Endothelial cell of umbilical vein (primary cell): ENCODE measurements at regions not wholly inside any gene's neighbourhood (a gene's known extent, or its start where the extent isn't known, plus 50 kb on each side); places are given as distances from the start of the nearest gene placed in this dataset.

Experiments used
- BruUV-seq: library from RNA; stranded (reverse); fragments of 400-500 nt; replicated peaks from 2 replicates; lab custom pipeline; 2021; lab: Mats Ljungman, UMichigan
- CTCF ChIA-PET: fragments of 300-600, 350-600 bp; sonication (Branson Sonifier 250); formaldehyde crosslinking; loops from one replicate; lab custom pipeline; 2021; ENCODE audit warnings: antibody characterized with exemption, inconsistent platforms; lab: Charles Lee
- POLR2A ChIA-PET: fragments of 300-600, 350-600 bp; sonication (Branson Sonifier 250); formaldehyde crosslinking; loops from one replicate; lab custom pipeline; 2021; ENCODE audit warnings: antibody characterized with exemption, inconsistent platforms; lab: Charles Lee
- DNase-seq: peaks from one replicate; pipeline ENCODE4 v3.0.0-alpha.2; 2011; ENCODE audit warnings: low read depth, low spot score
- FAIRE-seq: peaks from 2 replicates; lab custom pipeline; 2011; peaks lifted over from hg19 to GRCh38; lab: Jason Lieb, UNC
- H2AFZ ChIP-seq: 2 replicates; pipeline ENCODE4 v1.6.0; 2012; ENCODE audit warnings: low read depth, low read length, control low read depth, inconsistent platforms
- H3K27ac ChIP-seq: 2 replicates; pipeline ENCODE4 v1.5.1; 2011; ENCODE audit warnings: low read depth, mild to moderate bottlenecking, control low read depth, low read length, moderate library complexity; ENCODE audit not compliant: insufficient read depth
- H3K27me3 ChIP-seq, 2 experiments: 2 replicates each; pipeline versions ENCODE4 v1.6.0 to v1.6.1; 2011; ENCODE audit warnings: low read length in 2 of 2, mixed read lengths in 1 of 2; ENCODE audit not compliant: control insufficient read depth in 2 of 2, insufficient read depth in 2 of 2
- H3K36me3 ChIP-seq, 2 experiments: 2 replicates in 1 of 2; 3 replicates in 1 of 2; pipeline ENCODE4 v1.5.1; 2011; ENCODE audit warnings: low read length in 2 of 2, mild to moderate bottlenecking in 1 of 2, moderate library complexity in 1 of 2; ENCODE audit not compliant: control insufficient read depth in 2 of 2, insufficient read depth in 2 of 2; ENCODE audit errors: extremely low read depth in 1 of 2
- H3K4me1 ChIP-seq: 3 replicates; pipeline ENCODE4 v1.5.1; 2011; ENCODE audit warnings: mild to moderate bottlenecking, low read length; ENCODE audit not compliant: control insufficient read depth, insufficient read depth; ENCODE audit errors: extremely low read depth
- H3K4me2 ChIP-seq: 2 replicates; pipeline ENCODE4 v1.6.1; 2011; ENCODE audit warnings: low read length, control low read depth, mixed read lengths; ENCODE audit not compliant: insufficient read depth
- H3K4me3 ChIP-seq, 3 experiments: fragments of 200-600 bp in 1 of 3; sonication (generic), shearing (Covaris generic) in 1 of 3; replicated peaks in 1 of 3; 2 replicates each; pipeline ENCODE4 v1.5.1; 2011 to 2016; ENCODE audit warnings: control low read depth in 3 of 3, low read length in 3 of 3, mild to moderate bottlenecking in 2 of 3, inconsistent platforms in 1 of 3, low read depth in 1 of 3, moderate library complexity in 1 of 3; ENCODE audit not compliant: insufficient read depth in 1 of 3
- H3K79me2 ChIP-seq: 2 replicates; pipeline ENCODE4 v1.6.0; 2012; ENCODE audit warnings: low read length, inconsistent platforms; ENCODE audit not compliant: control insufficient read depth, insufficient read depth
- H3K9ac ChIP-seq: replicated peaks from 2 replicates; pipeline ENCODE3; 2011; ENCODE audit warnings: low read length, control low read depth; ENCODE audit not compliant: insufficient read depth; ENCODE audit errors: extremely low read depth
- H3K9me1 ChIP-seq: replicated peaks from 3 replicates; pipeline ENCODE4 v1.6.0; 2011; ENCODE audit warnings: mild to moderate bottlenecking, low read length; ENCODE audit not compliant: control insufficient read depth, insufficient read depth; ENCODE audit errors: extremely low read depth
- H3K9me3 ChIP-seq: replicated peaks from 2 replicates; pipeline ENCODE4 v1.5.1; 2012; ENCODE audit warnings: low read length, inconsistent platforms; ENCODE audit not compliant: control insufficient read depth, insufficient read depth
- H4K20me1 ChIP-seq: replicated peaks from 2 replicates; pipeline ENCODE3; 2011; ENCODE audit warnings: mild to moderate bottlenecking, low read length; ENCODE audit not compliant: control insufficient read depth, insufficient read depth; ENCODE audit errors: extremely low read depth
- EZH2 ChIP-seq: IDR thresholded peaks from 2 replicates; pipeline ENCODE4 v1.6.1; 2012; ENCODE audit warnings: borderline replicate concordance, low read depth, mild to moderate bottlenecking, moderate library complexity, low read length, inconsistent platforms; ENCODE audit not compliant: severe bottlenecking
- FOS ChIP-seq: IDR thresholded peaks from 2 replicates; pipeline ENCODE4 v1.6.1; 2011; ENCODE audit warnings: mild to moderate bottlenecking, low read length, moderate library complexity, borderline replicate concordance; ENCODE audit not compliant: insufficient read depth
- GATA2 ChIP-seq: IDR thresholded peaks from 2 replicates; pipeline ENCODE4 v1.7.0; 2011; ENCODE audit warnings: low read depth, mild to moderate bottlenecking, moderate library complexity, mixed read lengths, low read length; ENCODE audit not compliant: insufficient read length, insufficient read depth
- JUN ChIP-seq: IDR thresholded peaks from 2 replicates; pipeline ENCODE4 v1.6.1; 2011; ENCODE audit warnings: borderline replicate concordance, low read depth; ENCODE audit not compliant: insufficient read length, insufficient read depth
- MYC ChIP-seq: IDR thresholded peaks from one replicate; pipeline ENCODE4 v1.6.1; 2011; ENCODE audit warnings: mild to moderate bottlenecking, low read depth, low read length
- POLR2A ChIP-seq: IDR thresholded peaks from 2 replicates; pipeline ENCODE4 v1.6.1; 2012; ENCODE audit warnings: low read depth, mild to moderate bottlenecking, control low read depth, low read length
- POLR2AphosphoS5 ChIP-seq: IDR thresholded peaks from 2 replicates; pipeline ENCODE4 v1.6.1; 2012; ENCODE audit warnings: low read depth, mild to moderate bottlenecking, control low read depth, low read length, moderate library complexity; ENCODE audit not compliant: insufficient read depth
- dilution Hi-C: fragments of 300-500 bp; cut with MboI; formaldehyde crosslinking; loops from one replicate; pipeline ENCODE4 v1.15.0; 2019; ENCODE audit warnings: low sequenced_read_pairs; ENCODE audit not compliant: extremely low pct_ligation_motif_present
- intact Hi-C: fragments of 100-400 bp; cut with micrococcal nuclease; formaldehyde crosslinking; loops from one replicate; pipeline ENCODE4 v1.10.0; 2022
- TF ChIP-seq, protein P1 (sequence below), 2 donors: IDR thresholded peaks; 1 replicate in 1 of 2; 2 replicates in 1 of 2; pipeline ENCODE4 v1.5.1; 2011; ENCODE audit warnings: low read length in 2 of 2, mild to moderate bottlenecking in 2 of 2, moderate library complexity in 2 of 2, control low read depth in 1 of 2, inconsistent platforms in 1 of 2, low read depth in 1 of 2; ENCODE audit not compliant: insufficient read depth in 1 of 2; ENCODE audit errors: extremely low read depth in 1 of 2
- TF ChIP-seq, protein P2 (sequence below): IDR thresholded peaks from 2 replicates; pipeline ENCODE4 v1.6.1; 2011; ENCODE audit not compliant: insufficient read depth, insufficient read length

DNA sequence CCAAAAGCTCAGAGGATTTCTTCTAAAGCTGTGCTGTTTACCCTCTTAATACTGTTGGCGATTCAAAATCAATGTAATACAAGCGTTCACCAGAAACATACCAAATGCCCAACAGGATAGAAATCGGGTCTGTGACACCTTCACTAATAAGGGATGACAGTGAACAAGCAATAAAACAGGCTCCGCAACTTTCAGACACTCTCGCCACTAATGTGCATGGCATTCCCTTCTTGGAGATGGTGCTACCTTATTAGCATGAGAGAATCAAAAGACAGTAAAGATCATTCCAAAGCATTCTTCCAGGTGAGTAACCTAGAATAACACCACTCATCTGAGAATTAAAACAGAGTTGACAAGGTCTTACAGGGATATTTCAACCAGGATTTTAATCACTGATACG is 367.1 kb downstream of the TTLL7 start:
- H3K4me1 ChIP-seq, result no peaks in the 10 kb centered on the region
- TF ChIP-seq POLR2AphosphoS5, result no peak
- TF ChIP-seq GATA2, result no peak
- TF ChIP-seq FOS, result no peak
- TF ChIP-seq, protein P1, sequence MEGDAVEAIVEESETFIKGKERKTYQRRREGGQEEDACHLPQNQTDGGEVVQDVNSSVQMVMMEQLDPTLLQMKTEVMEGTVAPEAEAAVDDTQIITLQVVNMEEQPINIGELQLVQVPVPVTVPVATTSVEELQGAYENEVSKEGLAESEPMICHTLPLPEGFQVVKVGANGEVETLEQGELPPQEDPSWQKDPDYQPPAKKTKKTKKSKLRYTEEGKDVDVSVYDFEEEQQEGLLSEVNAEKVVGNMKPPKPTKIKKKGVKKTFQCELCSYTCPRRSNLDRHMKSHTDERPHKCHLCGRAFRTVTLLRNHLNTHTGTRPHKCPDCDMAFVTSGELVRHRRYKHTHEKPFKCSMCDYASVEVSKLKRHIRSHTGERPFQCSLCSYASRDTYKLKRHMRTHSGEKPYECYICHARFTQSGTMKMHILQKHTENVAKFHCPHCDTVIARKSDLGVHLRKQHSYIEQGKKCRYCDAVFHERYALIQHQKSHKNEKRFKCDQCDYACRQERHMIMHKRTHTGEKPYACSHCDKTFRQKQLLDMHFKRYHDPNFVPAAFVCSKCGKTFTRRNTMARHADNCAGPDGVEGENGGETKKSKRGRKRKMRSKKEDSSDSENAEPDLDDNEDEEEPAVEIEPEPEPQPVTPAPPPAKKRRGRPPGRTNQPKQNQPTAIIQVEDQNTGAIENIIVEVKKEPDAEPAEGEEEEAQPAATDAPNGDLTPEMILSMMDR (IDR thresholded peaks at IDR 0.05; ENCODE audit: extremely low read depth in 1 of 2, insufficient read depth in 1 of 2, low read depth in 1 of 2, low read length in 2 of 2), result no peak
- TF ChIP-seq MYC, result no peak
- TF ChIP-seq JUN, result no peak
- no peak for TF ChIP-seq EZH2
- TF ChIP-seq, protein P2, sequence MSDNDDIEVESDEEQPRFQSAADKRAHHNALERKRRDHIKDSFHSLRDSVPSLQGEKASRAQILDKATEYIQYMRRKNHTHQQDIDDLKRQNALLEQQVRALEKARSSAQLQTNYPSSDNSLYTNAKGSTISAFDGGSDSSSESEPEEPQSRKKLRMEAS, result no peak
- no peak for TF ChIP-seq POLR2A
- intact Hi-C loops (no loop called here), dilution Hi-C loops (no loop called here)
- H2AFZ ChIP-seq, result no peak overlapping the region
- no peaks in the 10 kb centered on the region for H3K36me3 ChIP-seq
- H3K27ac ChIP-seq, result no peak overlapping the region
- no peaks in the 10 kb centered on the region for H4K20me1 ChIP-seq
- H3K9ac ChIP-seq, result no peak overlapping the region
- POLR2A ChIA-PET, result no interaction called here
- no peak for FAIRE-seq
- no peaks in the 10 kb centered on the region for H3K27me3 ChIP-seq
- no peaks in the 10 kb centered on the region for H3K9me1 ChIP-seq
- no peaks in the 10 kb centered on the region for H3K9me3 ChIP-seq
- CTCF ChIA-PET, result no interaction called here
- H3K4me2 ChIP-seq, result no peak overlapping the region
- H3K79me2 ChIP-seq, result no peaks in the 10 kb centered on the region
- no peak for DNase-seq
- BruUV-seq, result no TSS peak
- H3K4me3 ChIP-seq, result no peak overlapping the region
